ENCODE measurements at regions not wholly inside any gene's neighbourhood (a gene's known extent, or its start where the extent isn't known, plus 50 kb on each side); places are given as distances from the start of the nearest gene placed in this dataset.
"Not testable (repeated sequence)": the region's sequence is repeated elsewhere in the genome, so short reads cannot be mapped to it uniquely, and the experiment has no call there.

GRCh38 chr17:22405080-22405479 is 712.8 kb downstream of the KCNJ18 start:
- DNase-seq (ENCODE audit: low read depth in 4 of 4, low spot score in 2 of 4) = not testable (repeated sequence)

GRCh38 chr17:22409160-22409751 is 716.9 kb downstream of the KCNJ18 start:
- no peak for DNase-seq (ENCODE audit: low read depth in 4 of 4, low spot score in 2 of 4)

GRCh38 chr17:22410136-22410535 is 717.8 kb downstream of the KCNJ18 start:
- DNase-seq (ENCODE audit: low read depth in 4 of 4, low spot score in 2 of 4) = no peak

GRCh38 chr17:22411185-22411784 is 719.0 kb downstream of the KCNJ18 start:
- no peak for DNase-seq (ENCODE audit: low read depth in 4 of 4, low spot score in 2 of 4)

GRCh38 chr17:22435231-22435974 is 743.1 kb downstream of the KCNJ18 start:
- DNase-seq (ENCODE audit: low read depth in 4 of 4, low spot score in 2 of 4) = no peak

GRCh38 chr17:22441776-22442175 is 749.5 kb downstream of the KCNJ18 start:
- DNase-seq (ENCODE audit: low read depth in 4 of 4, low spot score in 2 of 4) = no peak

- DNase-seq (ENCODE audit: low read depth in 4 of 4, low spot score in 2 of 4) = no peak
Measured at GRCh38 chr17:22443061-22443460, 750.7 kb downstream of the KCNJ18 start.

- no peak for DNase-seq (ENCODE audit: low read depth in 4 of 4, low spot score in 2 of 4)
Measured at GRCh38 chr17:22453181-22453580, 760.9 kb downstream of the KCNJ18 start.

- DNase-seq (ENCODE audit: low read depth in 4 of 4, low spot score in 2 of 4) = no peak
Measured at GRCh38 chr17:22454070-22454999, 762.0 kb downstream of the KCNJ18 start.

- no peak for DNase-seq (ENCODE audit: low read depth in 4 of 4, low spot score in 2 of 4)
Measured at GRCh38 chr17:22459331-22459952, 767.1 kb downstream of the KCNJ18 start.

- no peak for DNase-seq (ENCODE audit: low read depth in 4 of 4, low spot score in 2 of 4)
Measured at GRCh38 chr17:22459953-22460350, 767.6 kb downstream of the KCNJ18 start.

- no peak for DNase-seq (ENCODE audit: low read depth in 4 of 4, low spot score in 2 of 4)
Measured at GRCh38 chr17:22460461-22461063, 768.2 kb downstream of the KCNJ18 start.

GRCh38 chr17:22461460-22462145 is 769.3 kb downstream of the KCNJ18 start:
- DNase-seq (ENCODE audit: low read depth in 4 of 4, low spot score in 2 of 4) = no peak

- DNase-seq (ENCODE audit: low read depth in 4 of 4, low spot score in 2 of 4) = no peak
Measured at GRCh38 chr17:22462461-22462860, 770.1 kb downstream of the KCNJ18 start.

GRCh38 chr17:22463110-22463850 is 771.0 kb downstream of the KCNJ18 start:
- no peak for DNase-seq (ENCODE audit: low read depth in 4 of 4, low spot score in 2 of 4)

GRCh38 chr17:22464041-22464440 is 771.7 kb downstream of the KCNJ18 start:
- no peak for DNase-seq (ENCODE audit: low read depth in 4 of 4, low spot score in 2 of 4)

GRCh38 chr17:22467720-22468119 is 775.4 kb downstream of the KCNJ18 start:
- no peak for DNase-seq (ENCODE audit: low read depth in 4 of 4, low spot score in 2 of 4)

- DNase-seq (ENCODE audit: low read depth in 4 of 4, low spot score in 2 of 4) = no peak
Measured at GRCh38 chr17:22469101-22469880, 777.0 kb downstream of the KCNJ18 start.
